Fibroblast of pulmonary artery (primary cell): ENCODE measurements at regions not wholly inside any gene's neighbourhood (a gene's known extent, or its start where the extent isn't known, plus 50 kb on each side); places are given as distances from the start of the nearest gene placed in this dataset.

Source experiments
- DNase-seq: peaks from one replicate; pipeline ENCODE4 v3.0.0-alpha.2; 2010; ENCODE audit warnings: low read depth
- H3K4me3 ChIP-seq: replicated peaks from 2 replicates; pipeline ENCODE4 v1.5.1; 2011; ENCODE audit warnings: low read depth, mild to moderate bottlenecking, control low read depth, low read length, moderate library complexity
- CTCF ChIP-seq: IDR thresholded peaks from 2 replicates; pipeline ENCODE4 v1.5.1; 2011; ENCODE audit warnings: mild to moderate bottlenecking, control low read depth, low read length, inconsistent platforms; ENCODE audit errors: missing control alignments

DNA sequence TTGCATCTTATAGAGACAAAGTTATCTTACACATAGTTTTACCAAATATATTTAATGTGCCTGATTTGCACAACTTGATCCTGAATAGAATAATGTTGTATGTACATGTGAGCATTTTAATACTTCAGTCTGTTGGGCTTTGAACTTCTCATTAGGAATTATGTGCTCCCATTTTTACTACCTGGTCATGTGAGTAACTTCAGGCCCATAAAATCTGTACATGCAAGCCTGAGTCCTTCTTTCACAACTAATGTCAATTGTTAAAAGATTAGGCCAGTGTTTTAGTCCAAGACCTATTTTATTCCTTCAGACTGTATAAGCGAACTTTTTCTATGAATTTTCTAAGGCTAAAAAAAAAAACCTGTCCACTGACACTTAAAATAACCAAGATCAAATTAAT lies 715.4 kb downstream of the CDH8 start:
- DNase-seq, result no peak
- H3K4me3 ChIP-seq, result no peak overlapping the region
- TF ChIP-seq CTCF, result no peak

- no peak for TF ChIP-seq CTCF
- no peak for DNase-seq
- no peak overlapping the region for H3K4me3 ChIP-seq
These were observed 722.3 kb downstream of the CDH8 start for GRCh38 chr16:61313931-61314330.

DNA sequence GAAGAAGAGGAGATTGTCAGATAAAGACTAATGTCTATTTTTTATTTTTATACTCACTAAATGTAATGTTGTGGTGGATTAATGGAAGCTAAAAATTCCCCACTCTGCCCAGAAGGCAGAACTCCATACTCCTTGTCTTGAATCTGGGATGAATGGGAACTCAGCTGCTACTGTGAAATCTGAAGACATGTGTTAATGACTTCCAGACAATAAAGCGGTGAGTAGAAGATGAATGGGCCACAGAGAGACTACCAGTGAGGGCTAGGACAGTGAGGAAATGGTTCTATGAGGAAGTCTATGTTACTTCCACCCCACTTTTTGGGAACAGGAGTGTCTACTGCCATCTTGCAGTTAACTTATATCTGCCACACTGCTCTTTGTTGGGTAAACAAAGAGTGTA lies 726.9 kb downstream of the CDH8 start:
- no peak for DNase-seq
- H3K4me3 ChIP-seq, result no peak overlapping the region
- no peak for TF ChIP-seq CTCF

DNA sequence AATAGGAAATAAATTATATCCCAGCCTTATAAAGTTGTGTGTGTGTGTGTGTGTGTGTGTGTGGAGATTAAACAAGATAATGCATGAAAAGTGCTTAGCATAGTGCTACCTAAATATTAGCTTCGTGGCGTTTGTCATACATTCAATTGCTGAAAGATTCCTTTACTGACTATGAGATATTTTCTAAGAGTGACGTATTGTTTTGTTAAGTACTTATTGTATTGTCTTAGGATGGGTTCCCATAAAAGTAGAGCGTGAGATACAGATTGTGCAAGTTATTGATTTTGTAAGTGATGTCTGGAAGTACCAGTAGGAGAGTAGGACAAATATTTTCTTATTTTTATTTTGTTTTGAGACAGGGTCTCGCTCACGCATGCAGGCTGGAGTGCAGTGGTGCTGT lies 730.0 kb downstream of the CDH8 start:
- no peak for TF ChIP-seq CTCF
- H3K4me3 ChIP-seq, result no peak overlapping the region
- no peak for DNase-seq

- H3K4me3 ChIP-seq, result no peak overlapping the region
- no peak for DNase-seq
These were observed 739.4 kb downstream of the CDH8 start for GRCh38 chr16:61296814-61297213.

DNA sequence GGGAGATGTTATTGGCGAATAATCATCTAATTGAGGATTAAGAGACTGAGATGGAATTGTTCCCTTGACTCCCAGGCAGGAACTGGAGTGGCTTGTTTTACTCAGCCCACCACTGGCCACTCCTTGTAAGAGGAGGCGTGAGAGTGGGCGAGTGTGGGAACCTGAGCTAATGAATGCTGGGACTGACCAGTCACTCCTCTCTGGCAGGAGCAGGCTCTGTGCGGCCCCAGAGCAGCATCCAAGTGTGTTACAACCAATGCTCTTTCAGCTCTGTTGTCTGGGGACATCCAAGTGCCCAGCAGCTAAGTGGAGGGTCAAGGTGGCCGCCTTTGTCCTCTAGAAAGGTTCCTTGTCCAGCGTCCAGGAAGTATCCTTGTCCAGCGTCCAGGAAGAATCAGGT lies 739.9 kb downstream of the CDH8 start:
- H3K4me3 ChIP-seq, result no peak overlapping the region
- no peak for TF ChIP-seq CTCF
- DNase-seq, result no peak

More at GRCh38 chr16:61296814-61297213, 739.4 kb downstream of the CDH8 start:
- TF ChIP-seq CTCF, result no peak

DNA sequence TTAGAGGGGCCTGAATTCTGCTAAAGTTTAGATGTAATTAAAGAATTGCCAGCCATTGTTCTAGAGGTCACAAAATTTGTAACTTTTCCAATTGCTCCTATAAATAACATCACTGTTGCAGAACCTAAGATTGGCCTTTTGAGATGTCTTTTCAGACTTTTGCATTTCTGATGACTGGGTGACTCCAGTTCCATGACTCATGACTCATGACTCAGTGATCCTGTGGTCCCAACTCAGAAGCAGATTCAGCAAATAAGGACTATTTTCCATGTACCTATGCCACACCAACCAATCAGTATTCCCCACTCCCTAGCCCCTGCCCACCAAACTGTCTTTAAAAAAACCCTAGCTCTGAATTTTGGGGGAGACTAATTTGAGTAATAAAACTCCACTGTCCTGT lies 740.9 kb downstream of the CDH8 start:
- no peak for TF ChIP-seq CTCF
- no peak overlapping the region for H3K4me3 ChIP-seq
- DNase-seq, result no peak
